AG04449 (cell line): ENCODE measurements at regions not wholly inside any gene's neighbourhood (a gene's known extent, or its start where the extent isn't known, plus 50 kb on each side); places are given as distances from the start of the nearest gene placed in this dataset.
"Not testable (repeated sequence)": the region's sequence is repeated elsewhere in the genome, so short reads cannot be mapped to it uniquely, and the experiment has no call there.

Source experiments
- CTCF ChIA-PET: fragments of 350-600 bp; formaldehyde crosslinking; extraction: SDS; loops from one replicate; lab custom pipeline; 2021; ENCODE audit warnings: antibody characterized with exemption; lab: Yijun Ruan, JAX
- POLR2A ChIA-PET: fragments of 400-600, 350-600 bp; formaldehyde crosslinking; extraction: SDS; loops from one replicate; lab custom pipeline; 2020; ENCODE audit warnings: antibody characterized with exemption, inconsistent platforms; lab: Yijun Ruan, JAX
- DNase-seq: peaks from one replicate; pipeline ENCODE4 v3.0.0-alpha.2; 2010; ENCODE audit warnings: low read depth, low spot score
- H3K4me3 ChIP-seq: 2 replicates; pipeline ENCODE4 v1.5.1; 2011; ENCODE audit warnings: low read depth, mild to moderate bottlenecking, control low read depth, low read length
- CTCF ChIP-seq: IDR thresholded peaks from one replicate; pipeline ENCODE4 v1.5.1; 2011; ENCODE audit warnings: mild to moderate bottlenecking, moderate library complexity, low read length, control low read depth, inconsistent platforms; ENCODE audit not compliant: insufficient read depth; ENCODE audit errors: missing control alignments

- ChIA-PET POLR2A (no interaction called here), CTCF (no interaction called here)
- no peak for DNase-seq
- no peak for TF ChIP-seq CTCF
- no peak overlapping the region for H3K4me3 ChIP-seq
Measured at GRCh38 chr6:14776307-14776706, 469.6 kb upstream of the JARID2 start.

- TF ChIP-seq CTCF: no peak
- DNase-seq: no peak
- ChIA-PET POLR2A (no interaction called here), CTCF (no interaction called here)
- no peak overlapping the region for H3K4me3 ChIP-seq
Measured at GRCh38 chr6:14781772-14782525, 463.9 kb upstream of the JARID2 start.

GRCh38 chr6:14782921-14783464 lies 462.9 kb upstream of the JARID2 start:
- CTCF ChIA-PET, POLR2A ChIA-PET, H3K4me3 ChIP-seq, DNase-seq: not testable (repeated sequence)

- no peak overlapping the region for H3K4me3 ChIP-seq
- TF ChIP-seq CTCF: no peak
- CTCF ChIA-PET: no interaction called here
- DNase-seq: no peak
- POLR2A ChIA-PET: no interaction called here
Measured at GRCh38 chr6:14783594-14783993, 462.3 kb upstream of the JARID2 start.

GRCh38 chr6:14784596-14785492 lies 461.0 kb upstream of the JARID2 start:
- no peak overlapping the region for H3K4me3 ChIP-seq
- DNase-seq: no peak
- ChIA-PET POLR2A (no interaction called here), CTCF (interaction anchor here (0.6 kb wide), 1 partner anchor 245 kb away, joined by 4 read pairs; no protein-coding TSS in a partner anchor)
- TF ChIP-seq CTCF: no peak

- no peak for TF ChIP-seq CTCF
- CTCF ChIA-PET: no interaction called here
- H3K4me3 ChIP-seq: no peak overlapping the region
- DNase-seq: no peak
- POLR2A ChIA-PET: no interaction called here
Measured at GRCh38 chr6:14785493-14785790, 460.4 kb upstream of the JARID2 start.
